HG03342 (cell line): ENCODE measurements at regions not wholly inside any gene's neighbourhood (a gene's known extent, or its start where the extent isn't known, plus 50 kb on each side); places are given as distances from the start of the nearest gene placed in this dataset.

Experiments
- ATAC-seq: cut with Tn5 transposase; IDR thresholded peaks from one replicate; pipeline ENCODE4 v1.9.1; 2021; ENCODE audit warnings: mild to moderate bottlenecking, moderate library complexity; ENCODE audit not compliant: unreplicated experiment

DNA sequence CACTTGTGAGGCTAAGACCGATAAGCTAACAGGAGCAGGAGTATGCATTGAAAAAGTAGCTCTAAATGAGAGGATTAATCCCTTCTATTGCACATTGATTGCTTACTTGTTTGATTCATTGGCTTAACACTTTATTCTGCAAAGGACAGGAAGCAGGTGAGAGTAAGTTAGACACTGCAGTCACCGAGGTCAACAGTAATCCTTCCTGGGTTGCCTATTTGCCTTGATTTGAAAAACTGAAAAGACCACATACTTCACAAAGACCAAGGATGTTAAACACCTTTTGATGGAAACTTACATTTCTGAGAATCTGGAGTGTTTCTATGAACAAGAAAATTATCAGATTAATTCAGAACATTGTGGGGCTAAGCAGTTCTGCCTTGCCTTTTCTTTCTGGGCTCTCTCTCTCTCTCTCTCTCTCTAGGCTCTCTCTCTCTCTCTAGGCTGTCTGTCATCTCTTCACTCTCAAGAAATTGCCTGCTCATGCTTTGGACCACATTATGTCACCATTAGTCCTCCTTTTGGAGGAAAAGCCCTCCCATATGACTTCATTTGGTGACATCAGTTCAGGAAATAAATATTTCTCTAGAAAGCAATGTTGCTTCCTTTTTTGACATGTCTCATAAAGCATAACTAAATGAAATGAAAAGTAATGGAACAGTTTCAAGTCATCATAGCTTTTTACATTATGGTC, 103.8 kb downstream of the TNFSF18 start:
- ATAC-seq, result no peak

- no peak for ATAC-seq
These were observed 102.3 kb downstream of the TNFSF18 start for GRCh38 chr1:172948457-172948856.

- ATAC-seq, result no peak
These were observed 101.6 kb downstream of the TNFSF18 start for GRCh38 chr1:172949096-172949495.

DNA sequence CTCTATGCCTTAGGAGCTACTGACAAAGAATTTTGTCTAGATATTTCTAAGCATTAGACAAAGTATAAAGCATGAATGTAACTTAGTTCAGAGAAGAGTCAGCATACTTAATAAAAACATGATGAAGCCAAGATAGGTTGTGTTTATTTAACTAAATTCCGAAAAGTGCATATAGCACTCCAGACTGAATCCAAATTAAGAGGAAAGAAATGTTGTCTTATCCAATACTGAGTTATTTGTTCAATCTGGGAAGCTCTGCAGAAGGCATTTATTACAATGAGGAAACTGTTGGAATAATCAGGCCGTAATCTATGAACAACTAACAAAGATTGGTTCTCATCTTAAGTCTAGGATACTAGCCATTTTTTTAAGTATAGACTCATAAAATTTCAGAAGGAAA, 100.2 kb downstream of the TNFSF18 start:
- no peak for ATAC-seq

DNA sequence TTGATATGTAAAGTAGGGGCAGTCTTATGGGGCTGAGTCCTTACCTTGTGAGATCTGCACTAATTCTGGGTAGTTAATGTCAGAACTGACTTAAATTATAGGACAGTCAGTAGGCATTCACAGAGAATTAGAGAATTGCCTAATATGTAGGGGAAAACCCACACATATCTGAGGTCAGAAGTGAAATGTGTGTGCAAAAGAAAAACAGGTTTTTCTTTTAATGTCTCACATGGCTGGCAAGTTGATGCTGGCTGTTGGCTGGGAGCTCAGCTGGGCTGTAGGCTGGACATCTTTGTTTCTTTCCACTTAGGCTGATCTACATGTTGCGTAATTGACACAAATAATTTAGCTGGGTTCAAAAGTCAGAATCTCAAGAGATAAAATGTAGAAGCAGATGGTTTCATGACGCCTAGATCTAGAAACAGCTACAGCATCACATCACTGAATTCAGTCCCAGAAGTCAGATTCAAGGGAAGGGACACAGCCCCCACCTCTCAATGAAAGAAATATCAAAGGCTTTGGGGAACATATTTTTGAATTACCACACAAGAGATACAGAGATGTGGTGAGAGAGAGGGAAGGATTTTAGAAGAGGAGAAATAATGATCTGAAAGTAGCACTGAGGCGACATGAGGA, 98.9 kb downstream of the TNFSF18 start:
- ATAC-seq, result no peak

GRCh38 chr1:172952516-172952915, 98.2 kb downstream of the TNFSF18 start:
- no peak for ATAC-seq

- no peak for ATAC-seq
These were observed 96.1 kb downstream of the TNFSF18 start for GRCh38 chr1:172954476-172955150.

DNA sequence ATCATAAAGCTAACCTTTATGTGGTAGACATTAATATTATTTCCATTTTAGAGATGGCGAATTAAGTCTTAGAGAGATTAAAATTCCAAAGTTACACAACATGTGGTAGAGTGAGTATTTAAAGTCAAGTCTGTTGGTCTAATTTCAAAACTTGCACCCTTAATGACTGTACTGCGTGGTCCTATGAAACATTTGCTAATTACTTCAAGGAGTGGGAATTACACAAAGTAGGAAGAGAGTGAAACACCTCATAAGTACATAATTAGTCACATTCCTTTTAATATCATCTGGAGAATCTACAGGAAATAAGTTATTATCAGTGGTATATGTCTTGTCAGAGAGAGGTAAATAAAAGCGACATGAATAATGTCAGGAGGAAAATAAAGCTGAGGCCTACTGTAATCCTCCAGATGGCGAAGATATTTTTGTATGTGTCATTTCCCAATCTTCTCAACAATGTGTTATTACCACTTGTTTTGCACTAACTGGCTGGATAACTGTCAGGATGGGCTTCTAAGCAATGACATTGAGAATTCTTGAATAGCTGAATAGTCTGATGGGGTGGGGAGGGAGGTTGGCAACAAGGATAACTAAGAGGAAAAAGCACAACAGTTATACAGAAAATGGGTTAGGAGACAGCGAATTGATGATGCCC, 95.5 kb downstream of the TNFSF18 start:
- ATAC-seq, result no peak

DNA sequence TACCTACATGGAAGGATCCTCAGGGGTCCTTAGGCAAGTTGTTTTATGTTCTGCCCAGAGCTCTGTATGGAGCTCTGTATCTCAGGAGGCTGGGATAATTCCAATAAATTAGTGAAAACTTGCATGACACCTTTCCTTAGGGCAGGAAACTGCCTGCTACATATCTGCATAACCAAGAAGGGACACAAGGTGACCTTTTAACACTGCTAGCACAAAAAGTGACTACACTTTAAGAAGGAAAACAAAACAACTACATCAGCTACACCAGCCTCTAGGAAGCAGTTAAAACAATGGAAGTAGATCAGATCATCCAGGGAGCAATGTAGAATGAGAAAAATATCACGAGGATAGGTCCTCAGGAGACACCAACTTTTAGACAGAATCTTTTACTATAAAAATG, 93.9 kb downstream of the TNFSF18 start:
- no peak for ATAC-seq

GRCh38 chr1:172957491-172957890, 93.2 kb downstream of the TNFSF18 start:
- ATAC-seq, result no peak

- no peak for ATAC-seq
These were observed 91.2 kb downstream of the TNFSF18 start for GRCh38 chr1:172959571-172959970.

DNA sequence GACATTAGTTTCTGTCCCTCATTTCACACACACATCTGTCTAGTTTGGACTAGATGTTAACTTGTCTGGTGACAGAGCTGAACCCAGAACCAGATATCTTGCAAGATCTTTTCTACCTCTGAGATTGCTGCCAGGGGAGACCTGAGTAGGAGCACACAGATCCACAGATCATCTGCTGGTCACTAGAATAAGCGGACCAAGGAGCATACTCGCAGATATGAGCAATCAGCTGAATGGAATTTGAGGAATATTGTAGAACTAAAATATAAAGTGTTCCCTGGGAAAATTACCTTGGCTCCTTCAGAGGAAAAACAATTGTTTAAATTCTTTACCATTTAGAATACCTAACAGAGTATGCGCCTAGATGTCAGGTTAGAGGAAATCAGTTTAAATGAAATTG, 90.7 kb downstream of the TNFSF18 start:
- no peak for ATAC-seq

GRCh38 chr1:172960454-172961208, 90.1 kb downstream of the TNFSF18 start:
- ATAC-seq, result no peak

- ATAC-seq, result no peak
These were observed 85.9 kb downstream of the TNFSF18 start for GRCh38 chr1:172964864-172965263.

DNA sequence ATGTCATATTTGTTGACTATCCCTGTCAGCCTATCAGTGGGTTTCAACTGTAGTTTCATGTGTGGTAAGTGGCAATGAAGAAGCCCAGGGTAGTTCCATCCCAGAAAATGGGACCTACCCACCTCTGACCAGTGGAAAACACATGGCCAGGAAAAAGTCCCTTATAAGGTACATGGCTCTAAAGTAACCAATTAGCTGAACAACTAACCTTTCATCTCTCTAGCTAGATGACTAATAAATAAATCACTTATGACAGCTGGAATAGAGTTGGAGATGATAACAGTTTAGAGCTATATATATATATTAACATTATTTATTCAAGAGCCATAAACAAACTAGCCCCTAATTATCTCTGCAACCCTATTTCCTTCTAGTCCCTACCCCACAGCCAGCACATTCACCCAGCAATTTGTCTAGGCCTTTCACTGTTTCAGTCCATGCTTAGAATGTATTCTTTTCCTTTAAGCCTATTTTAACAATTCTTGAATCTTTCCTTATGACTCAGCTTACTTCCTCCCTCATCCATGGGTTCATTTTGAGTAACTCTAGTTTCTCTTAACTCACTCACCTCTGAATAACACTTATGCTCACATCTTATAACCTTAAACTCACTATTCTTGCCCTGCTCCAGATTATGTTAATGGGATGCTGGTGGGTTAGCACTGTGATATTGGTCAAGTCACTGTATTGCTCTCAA, 83.7 kb downstream of the TNFSF18 start:
- no peak for ATAC-seq

DNA sequence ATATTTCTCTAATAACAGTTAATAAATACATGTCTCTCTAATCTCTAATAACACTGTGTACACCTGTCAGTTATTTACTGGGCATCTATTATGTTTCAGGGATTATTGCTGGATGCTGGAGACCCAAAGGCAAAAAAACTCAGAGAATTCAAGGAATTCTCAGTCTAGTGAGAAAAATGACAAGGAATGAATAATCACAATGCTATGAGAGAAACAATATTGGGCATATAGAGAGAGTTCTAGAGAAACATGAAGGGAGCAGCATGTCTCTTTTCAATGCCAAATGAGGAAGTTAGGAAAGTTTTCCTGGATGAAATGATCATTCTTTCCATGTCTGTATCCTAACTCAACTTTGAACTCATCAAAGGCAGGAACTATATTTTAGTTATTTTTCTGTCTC, 82.8 kb downstream of the TNFSF18 start:
- ATAC-seq, result no peak

DNA sequence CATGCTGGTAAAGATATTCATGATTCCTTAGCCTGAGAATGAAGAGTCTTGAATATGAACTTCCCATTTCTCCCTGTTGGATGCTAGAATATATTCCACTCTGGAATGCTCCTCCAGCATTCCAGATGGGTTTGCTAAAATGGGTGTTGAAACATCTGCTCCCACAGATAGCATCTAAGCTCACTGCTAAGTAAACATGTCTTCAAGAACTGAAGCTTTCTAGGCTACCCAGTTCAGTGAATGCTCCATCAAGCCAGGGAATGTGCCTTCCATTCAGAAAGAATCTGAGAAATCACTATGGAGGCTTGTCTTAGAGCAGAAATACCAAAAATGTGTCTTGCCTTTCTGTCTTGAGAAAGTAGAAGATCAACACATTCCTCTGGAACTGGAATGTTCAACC, 81.1 kb downstream of the TNFSF18 start:
- ATAC-seq, result no peak

GRCh38 chr1:172970186-172970585, 80.6 kb downstream of the TNFSF18 start:
- ATAC-seq, result no peak

DNA sequence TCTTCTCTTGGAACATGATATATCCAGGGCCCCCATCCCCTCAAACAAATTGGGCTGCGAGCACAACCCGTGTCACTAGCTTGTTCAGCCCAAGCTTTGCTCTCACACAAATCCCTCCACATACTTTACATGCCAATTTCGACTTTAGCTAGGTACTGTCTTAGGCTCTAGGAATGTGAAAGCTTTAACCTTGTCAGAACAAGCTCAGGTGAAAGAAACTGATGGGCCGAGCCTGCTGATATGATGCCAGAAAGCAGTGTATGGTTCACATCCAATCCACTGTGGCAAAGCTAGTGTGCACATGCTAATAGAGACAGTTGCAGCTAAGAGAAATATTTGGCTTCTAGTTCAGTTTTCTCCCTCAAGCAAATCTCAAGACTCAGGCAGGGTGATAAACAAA, 79.5 kb downstream of the TNFSF18 start:
- ATAC-seq, result no peak

DNA sequence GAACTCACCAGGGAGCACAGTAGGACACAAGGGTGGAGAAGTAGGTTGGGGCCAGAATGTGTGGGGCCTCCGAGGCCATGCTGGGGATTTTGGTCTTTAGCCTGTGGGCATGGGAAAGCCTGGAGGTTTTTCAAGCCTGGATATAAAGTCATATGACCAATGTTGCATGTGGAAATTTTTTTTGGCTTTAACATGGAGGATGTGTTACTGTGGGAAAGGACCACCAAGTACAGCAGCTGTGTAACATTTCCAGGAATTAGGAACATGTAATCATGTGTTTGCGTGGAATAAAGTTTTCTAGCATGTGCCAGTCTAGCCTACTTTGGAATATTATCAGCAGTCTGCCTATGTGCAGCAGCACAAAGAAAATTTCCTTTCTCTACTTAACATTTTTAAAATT, 78.5 kb downstream of the TNFSF18 start:
- no peak for ATAC-seq
